Fibroblast of skin of back (primary cell): ENCODE measurements at regions not wholly inside any gene's neighbourhood (a gene's known extent, or its start where the extent isn't known, plus 50 kb on each side); places are given as distances from the start of the nearest gene placed in this dataset.

Experiments used
- DNase-seq: peaks from one replicate; pipeline ENCODE4 v3.0.0-alpha.2; 2013

DNA sequence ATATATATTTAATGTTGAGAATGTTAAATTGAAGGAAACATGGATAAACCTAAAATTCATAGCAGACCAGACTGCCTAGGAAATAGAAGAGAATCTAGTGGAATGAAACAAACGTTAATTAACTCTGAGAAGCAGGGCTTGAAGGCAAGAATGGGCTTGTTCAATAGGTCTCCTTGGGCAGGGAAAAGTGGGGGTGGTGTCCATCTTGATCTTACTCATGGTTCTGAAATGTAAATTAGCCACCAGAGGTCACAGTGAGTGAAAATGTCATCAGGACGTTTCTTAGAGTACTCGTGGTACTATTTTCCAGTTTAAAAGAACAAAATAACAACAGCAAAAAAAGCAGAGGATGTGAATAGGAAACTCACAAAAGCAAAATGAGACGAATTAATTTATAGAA lies 66.8 kb upstream of the BTBD3 start:
- DNase-seq = peak; percentile 47

- no peak for DNase-seq
Observed at GRCh38 chr20:11851646-11852045, 66.0 kb upstream of the BTBD3 start.

GRCh38 chr20:11852189-11852588 lies 65.5 kb upstream of the BTBD3 start:
- no peak for DNase-seq

GRCh38 chr20:11852811-11853210 lies 64.9 kb upstream of the BTBD3 start:
- peak; percentile 90 for DNase-seq

GRCh38 chr20:11853359-11853758 lies 64.3 kb upstream of the BTBD3 start:
- no peak for DNase-seq

DNA sequence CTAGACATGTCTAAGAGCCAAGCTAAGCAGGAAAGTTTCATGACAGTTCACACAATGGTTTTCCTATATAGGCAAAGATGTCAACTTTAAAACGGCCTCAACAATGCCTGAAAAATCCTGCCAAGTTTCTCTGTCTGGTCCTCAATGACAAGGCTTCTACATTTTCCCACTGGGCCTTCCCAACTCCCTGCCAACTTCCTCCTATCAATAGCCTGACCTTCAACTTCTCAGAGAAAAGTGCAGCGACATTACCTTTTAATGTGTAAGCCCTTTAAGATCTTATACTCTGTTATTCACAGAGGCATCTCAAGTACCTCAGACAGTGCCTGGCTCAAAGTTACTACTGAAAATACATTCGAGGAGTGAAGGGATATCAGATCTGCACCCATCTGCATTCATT lies 56.2 kb upstream of the BTBD3 start:
- no peak for DNase-seq

GRCh38 chr20:11867291-11867919 lies 50.3 kb upstream of the BTBD3 start:
- DNase-seq = peak; percentile 11
